ENCODE measurements at regions not wholly inside any gene's neighbourhood (a gene's known extent, or its start where the extent isn't known, plus 50 kb on each side); places are given as distances from the start of the nearest gene placed in this dataset.

- intact Hi-C loops (cut with micrococcal nuclease; ENCODE audit: unreplicated experiment) (no loop called here), in situ Hi-C loops (cut with HindIII; ENCODE audit: extremely low pct_ligation_motif_present, low pct_unique_long_range_greater_than_20kb) (no loop called here)
- no peak overlapping the region for H3K9ac ChIP-seq (ENCODE audit: insufficient read depth, low read depth, low read length)
- no peaks in the 10 kb centered on the region for H3K9me3 ChIP-seq (ENCODE audit: low read length)
- H3K4me1 ChIP-seq (ENCODE audit: insufficient read depth, low read length), result no peaks in the 10 kb centered on the region
- H4K20me1 ChIP-seq (ENCODE audit: insufficient read depth, low read length), result no peaks in the 10 kb centered on the region
- no peak for DNase-seq (ENCODE audit: low spot score)
- BruUV-seq (replicated peaks), result no TSS peak
- no peaks in the 10 kb centered on the region for H3K36me3 ChIP-seq (replicated peaks in 1 of 2; ENCODE audit: control insufficient read depth in 1 of 2, insufficient read depth in 2 of 2, low read length in 2 of 2)
- ChIA-PET CTCF (ENCODE audit: low intra/inter-chr PET ratio, low total read pairs) (no interaction called here), POLR2A (no interaction called here)
- no peak overlapping the region for H3K4me2 ChIP-seq (ENCODE audit: low read depth, low read length)
- TF ChIP-seq RFX1 (IDR thresholded peaks at IDR 0.05) (no peak), GFI1 (CRISPR knock-in tag; IDR thresholded peaks at IDR 0.05; ENCODE audit: borderline replicate concordance) (no peak), CHD4 (IDR thresholded peaks at IDR 0.05; ENCODE audit: borderline replicate concordance, low read length) (no peak), GTF3A (CRISPR knock-in tag; conservative IDR thresholded peaks at IDR 0.05) (no peak), ZNF331 (CRISPR knock-in tag; IDR thresholded peaks at IDR 0.05) (no peak), MZF1 (CRISPR knock-in tag; IDR thresholded peaks at IDR 0.05; ENCODE audit: borderline replicate concordance) (no peak), THAP11 (CRISPR knock-in tag; IDR thresholded peaks at IDR 0.05) (no peak), EP300 (IDR thresholded peaks at IDR 0.05; ENCODE audit: low read depth in 2 of 2, low read length in 2 of 2) (no peak), EP300 (CRISPR knock-in tag; IDR thresholded peaks at IDR 0.05; ENCODE audit: borderline replicate concordance) (no peak), ZNF33A (CRISPR knock-in tag; IDR thresholded peaks at IDR 0.05; ENCODE audit: borderline replicate concordance) (no peak)
- peak; percentile 25; the same call in 2 of the 3 replicates for ATAC-seq
- H3K27me3 ChIP-seq (ENCODE audit: control insufficient read depth in 1 of 2, insufficient read depth in 2 of 2, low read length in 2 of 2), result peaks cover 9 to 91% of the 10 kb centered on the region in 2 experiments; a peak in 4 of 5 replicates
- no peaks in the 10 kb centered on the region for H3K79me2 ChIP-seq (ENCODE audit: insufficient read depth, low read length)
- H2AFZ ChIP-seq (ENCODE audit: low read length), result no peak overlapping the region
- 24% methylated on average over 15 of the region's 17 CpGs for WGBS (ENCODE audit: low lambda C conversion rate)
- H3K27ac ChIP-seq (ENCODE audit: extremely low read length, insufficient read depth, low read length), result no peak overlapping the region
- no peak overlapping the region for H3K4me3 ChIP-seq (replicated peaks in 1 of 3; ENCODE audit: insufficient read depth in 1 of 3, low read depth in 2 of 3, low read length in 3 of 3)
- FAIRE-seq, result no peak
Measured at GRCh38 chr2:120578576-120579352, 156.9 kb upstream of the GLI2 start.
